Skin epidermis (tissue), 12 donors: ENCODE measurements at regions not wholly inside any gene's neighbourhood (a gene's known extent, or its start where the extent isn't known, plus 50 kb on each side); places are given as distances from the start of the nearest gene placed in this dataset.
A peak's percentile ranks its signal among the peaks of the same experiment; 100 is the strongest.
"Not testable (repeated sequence)": the region's sequence is repeated elsewhere in the genome, so short reads cannot be mapped to it uniquely, and the experiment has no call there.

Experiments
- H3K27ac ChIP-seq, 21 experiments: fragments of 200-600 bp; sonication (generic) in 11 of 21; one replicate each; pipeline ENCODE4 v1.5.0; 2020; ENCODE audit warnings: mild to moderate bottlenecking in 3 of 21, inconsistent platforms in 2 of 21, moderate library complexity in 2 of 21
- H3K4me3 ChIP-seq, 7 experiments: fragments of 200-600 bp; sonication (generic) in 2 of 7; one replicate each; pipeline ENCODE4 v1.5.0; 2020; ENCODE audit warnings: inconsistent platforms in 2 of 7, mild to moderate bottlenecking in 2 of 7, moderate library complexity in 1 of 7

- Histone ChIP-seq H3K4me3 (no peak overlapping the region), H3K27ac (no peak overlapping the region)
Observed at GRCh38 chr4:64876021-64876420, 466.8 kb upstream of the TECRL start.

- H3K27ac ChIP-seq: no peak overlapping the region
Observed at GRCh38 chr4:64870558-64870957, 461.3 kb upstream of the TECRL start.

GRCh38 chr4:64857815-64858214 lies 448.6 kb upstream of the TECRL start:
- H3K4me3 ChIP-seq: no peak overlapping the region
- H3K27ac ChIP-seq: no peak overlapping the region

More at GRCh38 chr4:64870558-64870957, 461.3 kb upstream of the TECRL start:
- no peak overlapping the region for H3K4me3 ChIP-seq

GRCh38 chr4:64857198-64857597 lies 447.9 kb upstream of the TECRL start:
- Histone ChIP-seq H3K27ac (no peak overlapping the region), H3K4me3 (no peak overlapping the region)

- Histone ChIP-seq H3K27ac (no peak overlapping the region), H3K4me3 (no peak overlapping the region)
Observed at GRCh38 chr4:64846417-64846816, 437.2 kb upstream of the TECRL start.

GRCh38 chr4:64829749-64830148 lies 420.5 kb upstream of the TECRL start:
- H3K4me3 ChIP-seq: no peak overlapping the region
- H3K27ac ChIP-seq: no peak overlapping the region

GRCh38 chr4:64824591-64824990 lies 415.3 kb upstream of the TECRL start:
- Histone ChIP-seq H3K27ac (no peak overlapping the region), H3K4me3 (no peak overlapping the region)

- no peak overlapping the region for H3K27ac ChIP-seq
- no peak overlapping the region for H3K4me3 ChIP-seq
Observed at GRCh38 chr4:64822405-64822804, 413.2 kb upstream of the TECRL start.

GRCh38 chr4:64821219-64821976 lies 412.1 kb upstream of the TECRL start:
- Histone ChIP-seq H3K4me3 (no peak overlapping the region), H3K27ac (no peak overlapping the region)

GRCh38 chr4:64814616-64815015 lies 405.4 kb upstream of the TECRL start:
- Histone ChIP-seq H3K4me3 (no peak overlapping the region), H3K27ac (no peak overlapping the region)

- no peak overlapping the region for H3K4me3 ChIP-seq
- no peak overlapping the region for H3K27ac ChIP-seq
Observed at GRCh38 chr4:64807821-64808220, 398.6 kb upstream of the TECRL start.

- H3K27ac ChIP-seq: no peak overlapping the region
- H3K4me3 ChIP-seq: no peak overlapping the region
Observed at GRCh38 chr4:64799751-64800150, 390.5 kb upstream of the TECRL start.

- not testable (repeated sequence) for H3K27ac ChIP-seq
Observed at GRCh38 chr4:64798828-64799227, 389.6 kb upstream of the TECRL start.

GRCh38 chr4:64796581-64796980 lies 387.3 kb upstream of the TECRL start:
- Histone ChIP-seq H3K27ac (no peak overlapping the region), H3K4me3 (no peak overlapping the region)

More at GRCh38 chr4:64798828-64799227, 389.6 kb upstream of the TECRL start:
- not testable (repeated sequence) for H3K4me3 ChIP-seq

- Histone ChIP-seq H3K4me3 (no peak overlapping the region), H3K27ac (peak overlapping the region in 1 of 21 experiments; percentile 23)
Observed at GRCh38 chr4:64784125-64784524, 374.9 kb upstream of the TECRL start.

- H3K27ac ChIP-seq: no peak overlapping the region
- no peak overlapping the region for H3K4me3 ChIP-seq
Observed at GRCh38 chr4:64781737-64782326, 372.6 kb upstream of the TECRL start.

- Histone ChIP-seq H3K27ac (no peak overlapping the region), H3K4me3 (no peak overlapping the region)
Observed at GRCh38 chr4:64780664-64781063, 371.4 kb upstream of the TECRL start.

GRCh38 chr4:64777286-64777685 lies 368.0 kb upstream of the TECRL start:
- no peak overlapping the region for H3K4me3 ChIP-seq
- no peak overlapping the region for H3K27ac ChIP-seq

- Histone ChIP-seq H3K4me3 (no peak overlapping the region), H3K27ac (no peak overlapping the region)
Observed at GRCh38 chr4:64776820-64777219, 367.6 kb upstream of the TECRL start.

- H3K27ac ChIP-seq: no peak overlapping the region
- no peak overlapping the region for H3K4me3 ChIP-seq
Observed at GRCh38 chr4:64774626-64775025, 365.4 kb upstream of the TECRL start.

GRCh38 chr4:64771149-64771548 lies 361.9 kb upstream of the TECRL start:
- no peak overlapping the region for H3K4me3 ChIP-seq
- H3K27ac ChIP-seq: no peak overlapping the region

- H3K27ac ChIP-seq: no peak overlapping the region
- no peak overlapping the region for H3K4me3 ChIP-seq
Observed at GRCh38 chr4:64767547-64767946, 358.3 kb upstream of the TECRL start.
